ENCODE measurements at regions not wholly inside any gene's neighbourhood (a gene's known extent, or its start where the extent isn't known, plus 50 kb on each side); places are given as distances from the start of the nearest gene placed in this dataset.

DNA sequence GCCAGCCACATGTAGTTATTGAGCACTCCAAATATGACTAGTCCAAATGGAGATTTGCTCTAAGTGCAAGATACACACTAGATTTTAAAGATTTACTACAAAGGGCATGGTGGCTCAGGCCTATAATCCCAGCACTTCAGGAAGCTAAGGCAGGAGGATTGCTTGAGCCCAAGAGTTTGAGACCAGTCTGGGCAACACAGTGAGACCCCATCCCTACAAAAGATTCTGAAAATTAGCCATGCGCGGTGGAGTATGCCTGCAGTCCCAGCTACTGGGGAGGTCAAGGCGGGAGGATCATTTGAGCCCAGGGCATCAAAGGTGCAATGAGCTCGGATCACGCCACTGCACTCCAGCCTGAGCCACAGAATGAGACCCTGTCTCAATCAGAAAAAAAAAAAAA, 93.5 kb upstream of the HNRNPA3 start:
- TF ChIP-seq, protein P1, sequence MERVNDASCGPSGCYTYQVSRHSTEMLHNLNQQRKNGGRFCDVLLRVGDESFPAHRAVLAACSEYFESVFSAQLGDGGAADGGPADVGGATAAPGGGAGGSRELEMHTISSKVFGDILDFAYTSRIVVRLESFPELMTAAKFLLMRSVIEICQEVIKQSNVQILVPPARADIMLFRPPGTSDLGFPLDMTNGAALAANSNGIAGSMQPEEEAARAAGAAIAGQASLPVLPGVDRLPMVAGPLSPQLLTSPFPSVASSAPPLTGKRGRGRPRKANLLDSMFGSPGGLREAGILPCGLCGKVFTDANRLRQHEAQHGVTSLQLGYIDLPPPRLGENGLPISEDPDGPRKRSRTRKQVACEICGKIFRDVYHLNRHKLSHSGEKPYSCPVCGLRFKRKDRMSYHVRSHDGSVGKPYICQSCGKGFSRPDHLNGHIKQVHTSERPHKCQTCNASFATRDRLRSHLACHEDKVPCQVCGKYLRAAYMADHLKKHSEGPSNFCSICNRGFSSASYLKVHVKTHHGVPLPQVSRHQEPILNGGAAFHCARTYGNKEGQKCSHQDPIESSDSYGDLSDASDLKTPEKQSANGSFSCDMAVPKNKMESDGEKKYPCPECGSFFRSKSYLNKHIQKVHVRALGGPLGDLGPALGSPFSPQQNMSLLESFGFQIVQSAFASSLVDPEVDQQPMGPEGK (CRISPR knock-in tag; IDR thresholded peaks at IDR 0.05; ENCODE audit: borderline replicate concordance) = no peak
- TF ChIP-seq, protein P2, sequence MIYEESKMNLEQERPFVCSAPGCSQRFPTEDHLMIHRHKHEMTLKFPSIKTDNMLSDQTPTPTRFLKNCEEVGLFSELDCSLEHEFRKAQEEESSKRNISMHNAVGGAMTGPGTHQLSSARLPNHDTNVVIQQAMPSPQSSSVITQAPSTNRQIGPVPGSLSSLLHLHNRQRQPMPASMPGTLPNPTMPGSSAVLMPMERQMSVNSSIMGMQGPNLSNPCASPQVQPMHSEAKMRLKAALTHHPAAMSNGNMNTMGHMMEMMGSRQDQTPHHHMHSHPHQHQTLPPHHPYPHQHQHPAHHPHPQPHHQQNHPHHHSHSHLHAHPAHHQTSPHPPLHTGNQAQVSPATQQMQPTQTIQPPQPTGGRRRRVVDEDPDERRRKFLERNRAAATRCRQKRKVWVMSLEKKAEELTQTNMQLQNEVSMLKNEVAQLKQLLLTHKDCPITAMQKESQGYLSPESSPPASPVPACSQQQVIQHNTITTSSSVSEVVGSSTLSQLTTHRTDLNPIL (CRISPR knock-in tag; IDR thresholded peaks at IDR 0.05; ENCODE audit: low read depth) = no peak
- TF ChIP-seq ZFP3 (CRISPR knock-in tag; IDR thresholded peaks at IDR 0.05) (no peak), TOX (CRISPR knock-in tag; IDR thresholded peaks at IDR 0.05; ENCODE audit: borderline replicate concordance) (no peak)
